ENCODE measurements at regions not wholly inside any gene's neighbourhood (a gene's known extent, or its start where the extent isn't known, plus 50 kb on each side); places are given as distances from the start of the nearest gene placed in this dataset.

- Histone ChIP-seq H3K4me3 (no peak overlapping the region), H3K9me3 (no peaks in the 10 kb centered on the region), H3K4me1 (no peaks in the 10 kb centered on the region), H3K27ac (no peak overlapping the region), H3K27me3 (no peaks in the 10 kb centered on the region), H3K36me3 (no peaks in the 10 kb centered on the region)
- DNase-seq = no peak
- TF ChIP-seq CTCF (IDR thresholded peaks at IDR 0.05) (no peak), POLR2A (IDR thresholded peaks at IDR 0.05) (no peak)
Measured at GRCh38 chr3:59263152-59263551, 213.3 kb upstream of the CFAP20DC start.

GRCh38 chr3:59262076-59262498 lies 212.3 kb upstream of the CFAP20DC start:
- H3K27me3 ChIP-seq = no peaks in the 10 kb centered on the region
- no peak overlapping the region for H3K27ac ChIP-seq
- H3K36me3 ChIP-seq = no peaks in the 10 kb centered on the region
- TF ChIP-seq CTCF (IDR thresholded peaks at IDR 0.05) (no peak), POLR2A (IDR thresholded peaks at IDR 0.05) (no peak)
- H3K4me1 ChIP-seq = no peaks in the 10 kb centered on the region
- no peaks in the 10 kb centered on the region for H3K9me3 ChIP-seq
- no peak for DNase-seq
- no peak overlapping the region for H3K4me3 ChIP-seq

GRCh38 chr3:59261009-59261408 lies 211.2 kb upstream of the CFAP20DC start:
- H3K4me3 ChIP-seq = no peak overlapping the region
- H3K9me3 ChIP-seq = no peaks in the 10 kb centered on the region
- H3K4me1 ChIP-seq = no peaks in the 10 kb centered on the region
- TF ChIP-seq POLR2A (IDR thresholded peaks at IDR 0.05) (no peak), CTCF (IDR thresholded peaks at IDR 0.05) (no peak)
- no peaks in the 10 kb centered on the region for H3K36me3 ChIP-seq
- H3K27ac ChIP-seq = no peak overlapping the region
- no peak for DNase-seq
- no peaks in the 10 kb centered on the region for H3K27me3 ChIP-seq

DNA sequence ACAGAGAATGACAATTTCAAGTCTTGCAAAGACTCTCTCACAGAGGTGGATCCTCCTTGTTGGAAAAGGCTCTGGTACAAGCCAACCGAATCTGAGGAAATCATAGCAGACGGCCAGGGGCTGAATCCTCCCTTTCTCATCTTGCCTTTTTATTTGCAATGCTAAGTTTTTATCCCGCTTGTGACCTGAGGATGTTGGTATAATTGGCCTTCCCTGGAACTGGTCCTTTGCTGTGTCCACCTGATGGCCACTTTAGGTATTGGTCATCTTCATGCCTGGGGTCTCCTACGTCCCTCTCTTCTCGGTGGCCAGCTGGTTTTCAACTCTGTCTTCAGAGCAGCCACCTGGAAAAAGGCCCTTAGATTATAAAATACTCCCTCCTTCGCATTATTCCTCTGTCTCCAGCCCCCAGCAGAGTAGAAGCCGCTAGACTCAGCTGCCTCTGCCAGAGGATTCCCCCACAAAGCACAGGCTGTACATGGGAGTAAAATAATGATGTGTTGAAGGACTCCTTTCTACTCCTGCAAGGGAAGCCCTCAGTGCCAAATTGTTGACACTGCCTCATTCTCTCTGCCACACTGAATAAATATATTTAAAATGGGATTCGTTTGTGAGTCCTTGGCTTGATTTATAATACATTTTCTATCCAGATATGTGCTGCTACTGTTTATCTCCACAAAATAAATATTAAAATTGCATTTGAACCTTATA lies 208.9 kb upstream of the CFAP20DC start:
- Histone ChIP-seq H3K4me3 (no peak overlapping the region), H3K4me1 (no peaks in the 10 kb centered on the region), H3K27ac (no peak overlapping the region), H3K9me3 (no peaks in the 10 kb centered on the region), H3K27me3 (no peaks in the 10 kb centered on the region), H3K36me3 (no peaks in the 10 kb centered on the region)
- no peak for DNase-seq
- no peak for TF ChIP-seq POLR2A (IDR thresholded peaks at IDR 0.05)
- no peak for TF ChIP-seq CTCF (IDR thresholded peaks at IDR 0.05)

- Histone ChIP-seq H3K9me3 (no peaks in the 10 kb centered on the region), H3K4me3 (no peak overlapping the region), H3K4me1 (no peaks in the 10 kb centered on the region), H3K36me3 (no peaks in the 10 kb centered on the region), H3K27ac (no peak overlapping the region), H3K27me3 (no peaks in the 10 kb centered on the region)
- DNase-seq = no peak
- TF ChIP-seq CTCF (IDR thresholded peaks at IDR 0.05) (no peak), POLR2A (IDR thresholded peaks at IDR 0.05) (no peak)
Measured at GRCh38 chr3:59257506-59257905, 207.7 kb upstream of the CFAP20DC start.

GRCh38 chr3:59256230-59256629 lies 206.4 kb upstream of the CFAP20DC start:
- H3K9me3 ChIP-seq = no peaks in the 10 kb centered on the region
- DNase-seq = no peak
- no peak overlapping the region for H3K4me3 ChIP-seq
- no peaks in the 10 kb centered on the region for H3K36me3 ChIP-seq
- TF ChIP-seq POLR2A (IDR thresholded peaks at IDR 0.05) (no peak), CTCF (IDR thresholded peaks at IDR 0.05) (no peak)
- H3K27ac ChIP-seq = no peak overlapping the region
- no peaks in the 10 kb centered on the region for H3K27me3 ChIP-seq
- no peaks in the 10 kb centered on the region for H3K4me1 ChIP-seq
